ENCODE measurements at regions not wholly inside any gene's neighbourhood (a gene's known extent, or its start where the extent isn't known, plus 50 kb on each side); places are given as distances from the start of the nearest gene placed in this dataset.

GRCh38 chr1:73627723-73628122, 570.3 kb downstream of the LRRIQ3 start:
- H3K27me3 ChIP-seq (replicated peaks) = no peaks in the 10 kb centered on the region
- no peak for DNase-seq
- H3K4me3 ChIP-seq (ENCODE audit: low read depth, low read length) = no peak overlapping the region
- H3K27ac ChIP-seq = no peak overlapping the region
- no peaks in the 10 kb centered on the region for H3K36me3 ChIP-seq (replicated peaks)
- no peak for TF ChIP-seq CTCF (IDR thresholded peaks at IDR 0.05; ENCODE audit: low read depth, low read length, missing control alignments)
- in situ Hi-C loops (cut with HindIII; ENCODE audit: low pct_ligation_motif_present, low sequenced_read_pairs) = no loop called here

GRCh38 chr1:73626326-73626725, 571.6 kb downstream of the LRRIQ3 start:
- Histone ChIP-seq H3K4me3 (ENCODE audit: low read depth, low read length) (no peak overlapping the region), H3K27ac (no peak overlapping the region), H3K27me3 (replicated peaks) (no peaks in the 10 kb centered on the region), H3K36me3 (replicated peaks) (no peaks in the 10 kb centered on the region)
- TF ChIP-seq CTCF (IDR thresholded peaks at IDR 0.05; ENCODE audit: low read depth, low read length, missing control alignments) = no peak
- in situ Hi-C loops (cut with HindIII; ENCODE audit: low pct_ligation_motif_present, low sequenced_read_pairs) = no loop called here
- DNase-seq = no peak

- no peaks in the 10 kb centered on the region for H3K36me3 ChIP-seq (replicated peaks)
- in situ Hi-C loops (cut with HindIII; ENCODE audit: low pct_ligation_motif_present, low sequenced_read_pairs) = no loop called here
- H3K27me3 ChIP-seq (replicated peaks) = no peaks in the 10 kb centered on the region
- no peak overlapping the region for H3K4me3 ChIP-seq (ENCODE audit: low read depth, low read length)
- no peak overlapping the region for H3K27ac ChIP-seq
- no peak for TF ChIP-seq CTCF (IDR thresholded peaks at IDR 0.05; ENCODE audit: low read depth, low read length, missing control alignments)
- DNase-seq = no peak
Measured at GRCh38 chr1:73623946-73624345, 574.0 kb downstream of the LRRIQ3 start.

- Histone ChIP-seq H3K4me3 (ENCODE audit: low read depth, low read length) (no peak overlapping the region), H3K27me3 (replicated peaks) (no peaks in the 10 kb centered on the region), H3K27ac (no peak overlapping the region), H3K36me3 (replicated peaks) (no peaks in the 10 kb centered on the region)
- in situ Hi-C loops (cut with HindIII; ENCODE audit: low pct_ligation_motif_present, low sequenced_read_pairs) = no loop called here
- no peak for DNase-seq
- TF ChIP-seq CTCF (IDR thresholded peaks at IDR 0.05; ENCODE audit: low read depth, low read length, missing control alignments) = no peak
Measured at GRCh38 chr1:73617145-73617544, 580.8 kb downstream of the LRRIQ3 start.

- DNase-seq = no peak
- no peaks in the 10 kb centered on the region for H3K27me3 ChIP-seq (replicated peaks)
- no peak overlapping the region for H3K27ac ChIP-seq
- H3K36me3 ChIP-seq (replicated peaks) = no peaks in the 10 kb centered on the region
- H3K4me3 ChIP-seq (ENCODE audit: low read depth, low read length) = no peak overlapping the region
- TF ChIP-seq CTCF (IDR thresholded peaks at IDR 0.05; ENCODE audit: low read depth, low read length, missing control alignments) = no peak
- in situ Hi-C loops (cut with HindIII; ENCODE audit: low pct_ligation_motif_present, low sequenced_read_pairs) = no loop called here
Measured at GRCh38 chr1:73611681-73612080, 586.3 kb downstream of the LRRIQ3 start.

GRCh38 chr1:73604739-73605138, 593.2 kb downstream of the LRRIQ3 start:
- H3K27ac ChIP-seq = no peak overlapping the region
- in situ Hi-C loops (cut with HindIII; ENCODE audit: low pct_ligation_motif_present, low sequenced_read_pairs) = no loop called here
- DNase-seq = no peak
- no peak overlapping the region for H3K4me3 ChIP-seq (ENCODE audit: low read depth, low read length)
- no peaks in the 10 kb centered on the region for H3K36me3 ChIP-seq (replicated peaks)
- TF ChIP-seq CTCF (IDR thresholded peaks at IDR 0.05; ENCODE audit: low read depth, low read length, missing control alignments) = no peak
- H3K27me3 ChIP-seq (replicated peaks) = no peaks in the 10 kb centered on the region
